GM15510 (cell line): ENCODE measurements at regions not wholly inside any gene's neighbourhood (a gene's known extent, or its start where the extent isn't known, plus 50 kb on each side); places are given as distances from the start of the nearest gene placed in this dataset.

Experiments used
- POLR2A ChIP-seq: IDR thresholded peaks from 3 replicates; pipeline ENCODE4 v1.6.1; 2011; ENCODE audit warnings: borderline replicate concordance; ENCODE audit not compliant: insufficient read length; ENCODE audit errors: extremely low read depth

DNA sequence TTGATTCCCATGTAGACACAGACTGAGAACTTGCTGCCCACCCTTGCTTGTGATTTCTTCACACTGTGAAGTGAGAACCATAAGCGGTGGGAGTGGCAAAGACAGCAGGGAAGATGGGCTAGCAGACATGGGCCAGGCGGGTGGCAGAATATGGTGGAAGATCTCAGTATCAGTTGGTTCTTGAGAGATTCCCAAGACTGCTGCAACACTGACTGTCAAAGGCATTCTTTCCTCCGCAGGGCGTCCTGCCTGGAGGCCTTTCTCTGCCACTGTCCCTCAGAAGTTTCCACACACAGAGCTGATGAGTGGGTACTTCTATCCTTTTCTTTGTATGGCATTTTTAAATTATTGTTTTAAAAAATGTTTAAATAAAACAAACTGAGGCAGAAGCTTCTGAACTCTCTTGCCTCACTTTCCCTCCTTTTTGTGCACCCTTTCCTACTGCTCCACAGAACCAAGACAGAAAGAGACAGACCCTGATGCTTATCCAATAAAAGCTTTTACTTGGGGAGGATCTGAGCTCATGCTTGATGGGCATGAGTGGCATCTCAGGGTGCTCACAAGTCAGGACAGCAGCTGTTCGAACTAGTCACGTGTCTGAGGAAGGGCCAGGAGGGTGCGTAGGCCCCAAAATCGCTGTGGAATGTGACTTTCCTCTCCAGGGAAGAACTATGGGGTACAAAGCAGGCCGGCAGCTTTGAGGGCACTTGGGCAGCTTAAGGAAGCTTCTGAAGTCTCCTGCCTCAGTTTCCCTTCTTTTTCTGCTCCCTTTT is 104.7 kb upstream of the PCGF5 start:
- no peak for TF ChIP-seq POLR2A

DNA sequence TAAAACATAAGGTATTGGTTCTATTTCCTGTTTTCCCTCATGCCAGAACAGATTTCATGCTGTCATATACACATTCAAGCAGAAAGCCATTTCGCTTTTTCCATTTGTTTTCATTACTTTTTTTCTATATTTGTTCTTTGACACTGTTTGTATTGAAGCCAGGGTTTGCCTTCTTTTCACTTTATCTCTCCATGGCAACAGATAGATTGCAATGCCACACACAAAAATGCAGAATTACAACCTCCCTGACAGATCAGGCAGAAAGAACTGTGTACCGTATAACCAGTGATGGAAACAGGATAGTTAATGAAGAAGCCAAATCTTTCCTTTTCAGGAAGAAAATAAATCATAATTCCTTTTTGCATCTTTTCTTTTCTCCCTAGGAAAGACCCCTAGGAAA is 103.0 kb upstream of the PCGF5 start:
- TF ChIP-seq POLR2A: no peak

DNA sequence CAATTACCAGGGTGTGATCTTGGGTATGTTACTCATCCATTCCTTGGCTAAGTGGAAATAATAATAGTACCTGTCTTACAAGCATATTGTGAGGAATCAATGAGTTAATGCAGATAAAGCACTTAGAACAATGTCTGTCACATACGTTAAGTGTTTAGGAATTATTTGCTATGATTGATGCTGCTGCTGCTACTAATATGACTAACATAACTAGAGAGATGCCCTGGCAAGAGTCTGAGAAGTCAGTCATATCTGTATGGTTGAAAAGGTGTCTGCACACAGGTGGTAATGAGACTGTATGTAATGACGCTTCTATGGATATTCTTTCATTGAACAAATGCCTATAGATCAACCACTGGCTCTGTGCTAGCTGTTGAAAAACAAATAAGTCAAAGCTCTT is 100.1 kb upstream of the PCGF5 start:
- TF ChIP-seq POLR2A: no peak

DNA sequence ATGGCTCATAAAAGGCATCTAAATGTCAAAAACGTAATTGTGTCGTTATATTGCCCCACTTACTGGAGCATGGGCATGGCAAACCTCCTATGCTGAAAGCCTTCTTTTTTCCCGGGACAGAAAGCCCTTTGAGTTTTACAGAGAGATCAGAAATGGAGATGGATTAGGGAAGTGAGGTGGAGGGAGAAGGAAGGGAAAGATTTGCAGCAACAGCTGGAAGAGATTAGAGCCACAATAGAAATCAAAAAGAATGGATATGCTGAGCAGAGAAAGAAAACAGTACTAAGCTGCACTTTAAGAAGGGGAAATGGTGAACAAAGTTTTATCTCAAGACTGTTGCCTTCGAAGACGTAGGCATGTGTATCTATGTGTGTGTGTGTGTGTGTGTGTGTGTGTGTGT is 97.2 kb upstream of the PCGF5 start:
- no peak for TF ChIP-seq POLR2A

DNA sequence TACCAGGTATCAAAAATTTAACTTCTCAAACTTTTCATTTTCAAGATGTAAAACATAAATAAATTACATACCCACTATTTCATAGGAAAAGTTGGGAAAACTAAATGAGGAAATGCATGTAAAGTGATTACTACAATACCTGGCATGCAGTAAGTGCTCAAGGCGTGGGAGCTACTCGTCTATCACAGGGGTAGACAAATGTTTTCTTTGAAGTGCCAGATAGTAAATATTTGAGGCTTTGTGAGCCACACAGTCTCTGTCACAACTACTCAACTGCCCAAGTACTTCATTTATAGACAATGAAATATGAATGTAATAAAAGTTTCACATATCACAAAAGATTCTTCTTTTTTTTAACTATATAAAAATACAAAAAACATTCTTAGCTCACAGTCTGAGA is 96.4 kb upstream of the PCGF5 start:
- no peak for TF ChIP-seq POLR2A

DNA sequence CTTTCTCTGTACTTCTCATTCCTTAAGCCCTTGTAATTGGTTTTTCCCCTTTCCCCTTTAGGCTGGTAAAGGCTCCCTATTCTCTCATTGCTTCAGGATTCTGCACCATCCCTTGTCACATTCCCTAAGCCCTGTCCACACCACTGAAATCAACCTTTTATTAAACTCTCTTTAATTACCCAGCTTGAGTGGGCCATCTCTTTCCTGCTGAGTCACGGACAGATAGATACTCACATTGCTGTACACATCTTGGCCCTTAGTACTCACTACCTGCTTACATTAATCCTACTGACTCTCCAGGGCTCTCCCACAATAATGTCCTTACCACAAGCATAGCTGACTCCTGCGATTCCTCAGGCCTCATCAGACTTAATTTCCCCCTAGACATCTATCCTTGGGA is 94.0 kb upstream of the PCGF5 start:
- no peak for TF ChIP-seq POLR2A

DNA sequence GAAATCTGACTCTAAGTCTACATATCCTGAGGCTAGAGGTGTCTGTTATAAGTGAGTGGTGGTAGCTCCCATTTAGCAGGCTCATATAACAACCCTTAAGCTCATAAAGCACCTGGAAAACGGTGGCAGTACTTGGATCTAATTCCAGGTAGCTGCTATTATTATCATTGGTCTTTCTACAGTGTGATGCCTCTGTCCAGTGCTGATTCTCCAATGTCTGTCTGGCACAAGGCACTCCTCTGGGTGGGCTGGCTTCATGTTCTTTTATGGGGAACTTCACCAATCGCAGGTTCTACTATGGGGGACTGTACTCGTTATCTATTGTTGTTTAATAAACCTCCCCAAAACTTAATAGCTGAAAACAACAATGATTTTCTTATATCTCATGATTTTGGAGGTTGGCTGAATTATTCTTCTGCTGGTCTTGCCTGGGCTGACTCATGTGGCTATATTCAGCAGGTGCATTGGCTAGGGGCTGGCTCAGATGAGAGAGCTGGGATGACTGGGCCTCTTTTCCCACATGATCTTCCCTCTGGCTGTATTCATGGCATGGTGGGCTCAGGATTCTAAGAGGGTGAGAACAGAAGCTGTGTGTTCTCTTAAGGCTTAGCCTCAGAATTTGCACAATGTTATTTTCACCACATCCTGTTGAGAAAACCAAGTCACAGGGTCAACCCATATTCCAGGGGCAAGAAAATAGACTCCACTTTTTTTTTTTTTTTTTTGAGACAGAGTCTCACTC is 93.0 kb upstream of the PCGF5 start:
- no peak for TF ChIP-seq POLR2A

DNA sequence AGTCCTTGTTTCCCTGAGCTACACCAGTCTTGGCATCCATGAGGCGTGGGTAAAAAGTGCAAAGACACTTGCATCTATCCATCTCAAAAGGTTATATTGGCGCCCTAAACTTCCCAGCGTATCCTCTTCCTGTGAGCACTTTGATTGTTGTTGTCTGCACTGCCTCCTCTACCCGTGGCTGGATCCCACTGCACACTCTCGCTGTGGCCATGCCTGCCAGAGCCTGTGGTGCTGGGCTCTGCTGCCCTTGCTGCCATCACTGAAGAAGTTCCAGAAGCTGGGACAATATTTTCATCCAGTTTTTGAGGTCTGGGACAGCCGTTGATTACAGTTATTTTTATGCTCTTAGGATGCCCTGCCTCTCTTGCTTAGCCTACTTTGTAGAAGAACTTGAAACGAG is 85.3 kb upstream of the PCGF5 start:
- no peak for TF ChIP-seq POLR2A

DNA sequence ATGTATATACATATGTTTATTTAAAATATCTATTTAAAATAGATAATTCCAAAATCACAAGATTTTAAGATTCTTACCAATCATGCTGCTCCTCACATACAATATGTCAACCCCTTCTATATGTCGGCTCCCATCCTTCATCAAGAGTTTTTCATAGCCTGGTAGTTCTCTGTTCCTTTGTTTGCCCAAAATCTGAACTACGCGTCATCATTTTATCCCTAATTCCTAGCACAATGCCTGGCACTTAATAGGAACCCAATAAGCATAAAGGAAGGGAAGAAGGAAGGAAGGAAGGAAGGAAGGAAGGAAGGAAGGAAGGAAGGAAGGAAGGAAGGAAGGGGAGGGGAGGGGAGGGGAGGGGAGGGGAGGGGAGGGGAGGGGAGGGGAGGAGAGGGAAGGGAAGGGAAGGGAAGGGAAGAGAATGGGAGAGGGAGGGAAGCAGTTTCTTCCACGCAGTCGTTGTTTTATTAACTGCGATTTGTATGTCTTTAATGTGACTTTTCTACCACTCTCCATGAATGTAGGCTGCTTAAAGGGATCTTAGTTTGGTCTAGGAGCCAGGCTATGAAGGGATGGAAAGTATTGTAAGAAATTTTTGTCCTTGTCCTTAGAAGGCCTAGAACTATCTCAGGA is 83.3 kb upstream of the PCGF5 start:
- TF ChIP-seq POLR2A: no peak

DNA sequence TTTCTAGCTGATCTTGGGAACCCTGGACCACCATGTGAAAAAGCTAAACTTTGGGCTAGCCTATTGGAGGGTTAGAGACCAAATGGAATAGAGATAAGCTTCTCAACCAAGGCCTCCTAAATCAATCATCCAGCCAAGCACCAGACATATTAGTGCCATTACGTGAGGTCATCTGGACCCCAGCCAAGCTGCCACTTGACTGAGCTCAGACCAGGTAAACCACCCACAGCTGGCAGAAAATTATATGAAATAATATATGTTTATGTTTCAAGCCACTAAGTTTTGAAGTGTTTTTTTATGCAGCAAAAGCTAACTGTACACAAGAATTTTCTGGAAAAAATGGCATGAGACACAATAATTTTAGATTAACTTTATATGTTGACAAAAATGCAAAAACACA is 82.6 kb upstream of the PCGF5 start:
- no peak for TF ChIP-seq POLR2A

DNA sequence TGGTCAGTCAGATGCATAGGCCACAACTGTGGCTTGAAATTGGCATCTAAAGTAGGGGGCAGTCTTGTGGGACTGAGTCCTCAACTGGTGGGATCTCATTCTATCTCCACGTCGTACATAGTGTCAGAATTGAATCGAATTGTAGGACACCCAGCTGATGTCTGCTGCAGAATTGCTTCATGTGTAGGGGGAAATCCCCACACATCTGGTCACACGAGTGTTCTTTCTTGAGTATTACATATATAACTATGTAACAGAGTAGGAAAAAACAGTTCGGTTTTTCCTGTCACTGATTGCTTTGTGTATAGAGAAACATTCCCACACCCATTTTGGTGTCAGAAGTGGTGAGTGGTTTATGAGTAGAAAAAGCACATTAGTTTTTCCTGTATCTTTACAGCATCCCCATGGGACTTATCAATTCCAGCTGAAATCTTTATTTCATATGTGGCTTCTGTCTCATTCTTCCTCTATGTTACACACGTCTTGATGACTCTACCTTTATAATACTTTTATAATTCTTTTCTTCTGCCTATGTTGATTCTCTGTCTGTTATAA is 79.4 kb upstream of the PCGF5 start:
- TF ChIP-seq POLR2A: no peak

DNA sequence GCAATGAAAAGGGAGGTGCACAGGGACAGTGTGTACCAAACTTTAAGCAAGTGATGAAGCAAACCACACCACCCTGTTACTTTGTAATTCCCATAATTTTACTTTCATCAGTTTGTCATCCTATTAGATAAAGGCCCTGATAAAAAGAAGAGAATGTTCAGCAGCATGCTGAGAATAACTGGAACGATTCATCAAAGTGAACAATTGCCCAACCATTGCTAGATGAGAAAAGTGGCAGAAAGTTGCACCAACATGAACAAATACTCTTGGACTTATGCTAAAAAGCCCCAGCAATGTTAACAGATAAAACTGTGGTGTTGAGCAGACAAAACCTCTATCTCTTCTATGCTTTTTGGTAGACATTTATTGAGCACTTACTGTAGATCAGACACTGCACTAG is 75.5 kb upstream of the PCGF5 start:
- TF ChIP-seq POLR2A: no peak

DNA sequence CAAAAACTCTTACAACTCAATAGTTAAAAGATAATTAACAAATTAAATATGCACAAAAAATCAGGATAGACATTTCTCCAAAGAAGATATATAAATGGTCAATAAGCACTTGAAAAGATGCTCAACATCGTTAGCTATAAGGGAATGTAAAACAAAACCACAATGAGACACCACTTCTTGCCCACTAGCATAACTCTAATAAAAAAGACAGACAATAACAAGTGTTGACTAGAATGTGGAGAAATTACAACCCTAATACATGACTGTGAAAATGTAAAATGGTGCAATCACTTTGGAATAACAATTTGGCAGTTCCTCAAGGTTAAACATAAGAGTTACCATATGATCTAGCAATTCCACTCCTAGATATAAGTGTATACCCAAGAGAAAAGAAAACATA is 74.3 kb upstream of the PCGF5 start:
- TF ChIP-seq POLR2A: no peak

DNA sequence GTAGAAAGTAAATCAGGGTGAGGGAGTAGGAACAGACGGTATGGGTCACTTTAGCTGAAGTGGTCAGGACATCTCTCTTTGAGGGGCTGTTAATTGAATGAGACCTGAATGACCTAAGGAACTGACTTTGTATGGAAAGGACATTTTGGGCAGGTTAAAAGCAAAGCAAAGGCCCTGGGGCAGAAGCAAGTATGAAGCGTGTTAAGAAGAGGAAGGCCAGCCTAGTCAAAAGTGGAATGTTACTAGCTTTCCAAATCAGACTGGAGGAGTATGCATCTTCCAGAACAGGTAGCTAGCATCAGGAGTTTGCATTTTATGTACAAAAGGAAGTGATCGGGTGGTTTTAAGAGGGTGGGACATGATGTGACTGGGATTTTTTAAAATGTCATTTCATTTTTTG is 70.9 kb upstream of the PCGF5 start:
- TF ChIP-seq POLR2A: no peak

DNA sequence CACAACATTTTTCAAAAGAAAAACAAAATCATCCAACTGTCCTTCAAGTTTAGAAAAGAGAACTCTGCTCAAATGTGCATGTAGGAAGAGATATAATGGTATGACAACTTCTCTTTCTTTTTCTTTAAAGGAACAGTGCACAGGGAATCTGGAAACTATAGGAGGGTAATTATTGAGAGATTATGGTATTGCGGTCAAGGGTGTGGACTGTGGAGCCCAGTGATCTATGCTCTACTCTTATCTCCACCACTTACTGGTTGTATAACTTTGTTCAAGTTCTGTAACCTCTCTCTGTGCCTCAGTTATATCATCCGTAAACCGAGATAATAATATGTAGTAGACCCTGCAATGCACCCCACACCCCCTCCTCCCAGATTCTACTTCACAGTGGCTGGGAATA is 69.8 kb upstream of the PCGF5 start:
- no peak for TF ChIP-seq POLR2A
